IMR-90 (cell line): ENCODE measurements at regions not wholly inside any gene's neighbourhood (a gene's known extent, or its start where the extent isn't known, plus 50 kb on each side); places are given as distances from the start of the nearest gene placed in this dataset.

Experiments used
- ATAC-seq: fragments of 200-7000 bp; cut with Tn5 transposase; 2 replicates; pipeline ENCODE4 v1.9.1; 2020; ENCODE audit warnings: low read depth, mild to moderate bottlenecking, moderate library complexity
- BruUV-seq: library from RNA; stranded (reverse); fragments of 400-500 nt; replicated peaks from 2 replicates; lab custom pipeline; 2021; lab: Mats Ljungman, UMichigan
- CTCF ChIA-PET: fragments of 300-600 bp; formaldehyde crosslinking; extraction: SDS; loops from one replicate; lab custom pipeline; 2021; ENCODE audit warnings: antibody characterized with exemption; lab: Yijun Ruan, JAX
- POLR2A ChIA-PET: fragments of 300-600 bp; sonication (Branson Sonifier 250); formaldehyde crosslinking; loops from one replicate; lab custom pipeline; 2022; ENCODE audit warnings: antibody characterized with exemption; ENCODE audit not compliant: unreplicated experiment; lab: Charles Lee
- DNase-seq: peaks from one replicate; pipeline ENCODE4 v3.0.0; 2013
- H2AFZ ChIP-seq: replicated peaks from 2 replicates; pipeline ENCODE3; 2013; ENCODE audit warnings: low read length, mild to moderate bottlenecking; ENCODE audit not compliant: poor library complexity
- H2AK5ac ChIP-seq: 2 replicates; pipeline ENCODE4 v1.6.1; 2013; ENCODE audit warnings: low read depth, low read length, inconsistent platforms
- H2AK9ac ChIP-seq: replicated peaks from 2 replicates; pipeline ENCODE3; 2013; ENCODE audit warnings: mild to moderate bottlenecking, low read depth, low read length, moderate library complexity; ENCODE audit not compliant: poor library complexity
- H2BK120ac ChIP-seq: 2 replicates; pipeline ENCODE4 v1.6.1; 2013; ENCODE audit warnings: low read depth, low read length, inconsistent platforms
- H2BK15ac ChIP-seq: 3 replicates; pipeline ENCODE4 v1.6.1; 2013; ENCODE audit warnings: low read depth, low read length, inconsistent platforms
- H2BK20ac ChIP-seq: 2 replicates; pipeline ENCODE4 v1.6.1; 2013; ENCODE audit warnings: low read depth, mild to moderate bottlenecking, inconsistent platforms, low read length, moderate library complexity
- H2BK5ac ChIP-seq: 2 replicates; pipeline ENCODE4 v1.6.1; 2013; ENCODE audit warnings: mild to moderate bottlenecking, low read depth, low read length, inconsistent platforms; ENCODE audit not compliant: poor library complexity, severe bottlenecking
- H3K14ac ChIP-seq: replicated peaks from 2 replicates; pipeline ENCODE4 v1.6.1; 2013; ENCODE audit warnings: low read depth, low read length, inconsistent platforms
- H3K18ac ChIP-seq: 2 replicates; pipeline ENCODE4 v1.6.1; 2013; ENCODE audit warnings: low read depth, low read length, control low read depth
- H3K23ac ChIP-seq: 2 replicates; pipeline ENCODE4 v1.6.1; 2013; ENCODE audit warnings: low read depth, low read length, inconsistent platforms
- H3K27ac ChIP-seq: 2 replicates; pipeline ENCODE4 v1.5.1; 2013; ENCODE audit warnings: mild to moderate bottlenecking, control low read depth, low read length; ENCODE audit not compliant: insufficient read depth
- H3K27me3 ChIP-seq: 2 replicates; pipeline ENCODE4 v1.6.1; 2013; ENCODE audit warnings: low read length; ENCODE audit not compliant: control insufficient read depth, insufficient read depth
- H3K36me3 ChIP-seq: 2 replicates; pipeline ENCODE4 v1.6.1; 2013; ENCODE audit warnings: low read length, mixed read lengths; ENCODE audit not compliant: control insufficient read depth, insufficient read depth
- H3K4ac ChIP-seq: 2 replicates; pipeline ENCODE4 v1.6.1; 2013; ENCODE audit warnings: low read depth, low read length, inconsistent platforms
- H3K4me1 ChIP-seq: 2 replicates; pipeline ENCODE4 v1.6.1; 2013; ENCODE audit warnings: low read length, mixed read lengths; ENCODE audit not compliant: control insufficient read depth, insufficient read depth
- H3K4me2 ChIP-seq: 2 replicates; pipeline ENCODE4 v1.6.1; 2013; ENCODE audit warnings: low read depth, mild to moderate bottlenecking, control low read depth, low read length, moderate library complexity
- H3K4me3 ChIP-seq: 2 replicates; pipeline ENCODE4 v1.5.1; 2013; ENCODE audit warnings: low read depth, mild to moderate bottlenecking, control low read depth, low read length, moderate library complexity; ENCODE audit not compliant: insufficient read depth
- H3K56ac ChIP-seq: 2 replicates; pipeline ENCODE4 v1.6.1; 2013; ENCODE audit warnings: low read length, inconsistent platforms; ENCODE audit not compliant: insufficient read depth; ENCODE audit errors: extremely low read depth
- H3K79me1 ChIP-seq, 2 experiments: 2 replicates each; pipeline ENCODE4 v1.6.1; 2013; ENCODE audit warnings: low read length in 2 of 2, inconsistent platforms in 1 of 2, low read depth in 1 of 2
- H3K9ac ChIP-seq: 2 replicates; pipeline ENCODE4 v1.6.1; 2013; ENCODE audit warnings: low read depth, low read length, control low read depth
- H3K9me1 ChIP-seq: 2 replicates; pipeline ENCODE4 v1.6.1; 2013; ENCODE audit warnings: low read length, inconsistent platforms; ENCODE audit not compliant: insufficient read depth
- H3K9me3 ChIP-seq: 2 replicates; pipeline ENCODE4 v1.6.1; 2013; ENCODE audit warnings: low read length; ENCODE audit not compliant: control insufficient read depth, insufficient read depth
- H4K20me1 ChIP-seq: 2 replicates; pipeline ENCODE4 v1.6.1; 2013; ENCODE audit warnings: low read length, inconsistent platforms; ENCODE audit not compliant: insufficient read depth
- H4K5ac ChIP-seq: 2 replicates; pipeline ENCODE4 v1.6.1; 2013; ENCODE audit warnings: mild to moderate bottlenecking, low read depth, low read length, control low read depth
- H4K8ac ChIP-seq, 2 experiments: 2 replicates each; pipeline ENCODE4 v1.6.1; 2013; ENCODE audit warnings: low read depth in 2 of 2, low read length in 2 of 2, control low read depth in 1 of 2, inconsistent platforms in 1 of 2
- H4K91ac ChIP-seq: 2 replicates; pipeline ENCODE4 v1.6.1; 2013; ENCODE audit warnings: low read depth, low read length, inconsistent platforms; ENCODE audit not compliant: insufficient read depth
- CEBPB ChIP-seq: IDR thresholded peaks from 2 replicates; pipeline ENCODE4 v1.6.1; 2012; ENCODE audit warnings: low read depth, low read length, improper control_type of control experiment
- RAD21 ChIP-seq: IDR thresholded peaks from 2 replicates; pipeline ENCODE4 v1.6.1; 2012; ENCODE audit warnings: low read length, improper control_type of control experiment
- whole genome bisulfite sequencing, 2 experiments: methylation state at CpG; one replicate each; pipeline versions ENCODE4 v1.1.5 to v1.1.7; 2013; ENCODE audit warnings: missing lambda C conversion rate in 2 of 2; ENCODE audit not compliant: insufficient read length in 1 of 2; ENCODE audit errors: extremely low coverage in 2 of 2; 5-methylcytosine and 5-hydroxymethylcytosine counted together
- dilution Hi-C: fragments of 300-500 bp; cut with HindIII; formaldehyde crosslinking; loops from one replicate; pipeline ENCODE4 v1.14.3; 2018; ENCODE audit warnings: low sequenced_read_pairs; ENCODE audit not compliant: unreplicated experiment
- in situ Hi-C: fragments of 300-500 bp; cut with MboI; formaldehyde crosslinking; loops from 3 replicates; pipeline ENCODE4 v1.14.3; 2019; ENCODE audit warnings: low sequenced_read_pairs, inconsistent platforms, mixed read lengths
- intact Hi-C: fragments of 100-400 bp; cut with micrococcal nuclease; formaldehyde crosslinking; loops from 2 replicates; pipeline ENCODE4 v1.10.0; 2022

GRCh38 chr2:153134725-153135124, 343.8 kb downstream of the RPRM start:
- Histone ChIP-seq H2BK120ac (no peak overlapping the region), H3K9ac (no peak overlapping the region), H3K56ac (no peak overlapping the region), H4K91ac (no peak overlapping the region), H2BK20ac (no peak overlapping the region), H3K4me1 (no peaks in the 10 kb centered on the region), H3K36me3 (no peaks in the 10 kb centered on the region), H3K27me3 (no peaks in the 10 kb centered on the region), H3K18ac (no peak overlapping the region), H2BK5ac (no peak overlapping the region), H3K14ac (no peak overlapping the region), H3K27ac (no peak overlapping the region), H2AK5ac (no peak overlapping the region), H3K4ac (no peak overlapping the region), H3K9me1 (no peaks in the 10 kb centered on the region), H4K5ac (no peak overlapping the region), H3K9me3 (peaks cover 5% of the 10 kb centered on the region), H4K8ac (no peak overlapping the region), H3K79me1 (no peaks in the 10 kb centered on the region), H2BK15ac (no peak overlapping the region), H4K20me1 (no peaks in the 10 kb centered on the region), H3K4me2 (no peak overlapping the region), H2AK9ac (no peak overlapping the region), H3K23ac (no peak overlapping the region), H2AFZ (no peak overlapping the region), H3K4me3 (no peak overlapping the region)
- TF ChIP-seq CEBPB: 0 out of 2 replicates have a peak, but pooled peaks have one; percentile 15
- no peak for TF ChIP-seq RAD21
- dilution Hi-C loops (no loop called here), intact Hi-C loops (no loop called here), in situ Hi-C loops (no loop called here)
- DNase-seq (no peak), ATAC-seq (no peak)
- WGBS, 2 experiments: no CpG with 5 or more reads among the region's 1 CpG
- ChIA-PET CTCF (no interaction called here), POLR2A (no interaction called here)
- BruUV-seq: no TSS peak
